IPS DF 4.7 (cell line): ENCODE measurements at regions not wholly inside any gene's neighbourhood (a gene's known extent, or its start where the extent isn't known, plus 50 kb on each side); places are given as distances from the start of the nearest gene placed in this dataset.

Experiments used
- DNase-seq: peaks from one replicate; pipeline ENCODE4 v3.0.0-alpha.2; 2013; ENCODE audit warnings: low spot score; ENCODE audit errors: extremely low read depth

DNA sequence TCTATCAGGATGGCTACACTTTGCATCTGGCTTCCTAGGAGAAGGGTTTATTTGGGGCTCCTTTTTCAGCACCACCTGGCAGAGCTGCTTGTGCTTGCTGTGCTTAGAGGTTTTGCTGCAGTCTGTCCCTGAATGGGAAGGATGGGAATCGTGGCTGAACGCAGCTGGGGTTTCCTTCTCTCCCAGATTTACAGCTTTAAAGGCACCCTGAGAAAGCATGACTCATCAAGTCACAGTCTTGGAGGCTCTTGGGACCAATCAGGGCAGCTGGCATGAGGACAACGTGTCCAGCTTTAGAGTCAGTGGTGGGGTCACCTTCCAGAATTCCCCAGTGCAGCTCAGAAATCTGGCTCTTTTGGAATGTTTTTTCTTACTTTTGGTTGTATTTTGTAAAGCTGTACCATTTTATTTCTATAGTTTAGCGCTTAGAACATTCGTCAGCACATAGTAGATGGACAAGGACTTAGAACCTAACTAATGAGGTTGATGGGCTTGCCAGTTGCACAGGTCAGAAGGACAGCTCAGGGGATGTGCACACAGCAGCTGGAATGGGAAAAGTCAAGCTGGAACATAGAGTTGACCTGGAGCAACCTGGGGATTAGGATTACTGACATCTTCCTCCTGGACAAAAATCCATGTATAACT lies 222.6 kb downstream of the PRDM2 start:
- DNase-seq: no peak

DNA sequence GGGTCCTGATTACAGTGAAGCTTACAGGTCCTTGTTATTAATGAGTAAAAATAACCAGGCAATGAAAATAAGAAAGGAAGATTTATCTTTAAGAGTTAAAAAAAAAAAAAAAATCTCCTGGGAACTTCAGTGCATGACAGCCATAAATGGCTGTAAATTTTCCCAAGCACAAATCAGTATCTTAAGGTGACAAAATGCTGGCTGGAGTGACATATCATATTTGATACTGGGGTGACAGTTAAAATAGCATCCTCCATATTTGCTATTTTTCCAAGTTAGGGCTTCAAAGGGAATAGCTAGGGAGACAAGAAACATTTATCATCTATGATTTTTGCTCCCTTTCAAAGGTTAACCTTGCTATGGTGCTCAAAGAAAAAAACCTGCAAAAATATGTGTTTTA lies 226.6 kb downstream of the PRDM2 start:
- no peak for DNase-seq

DNA sequence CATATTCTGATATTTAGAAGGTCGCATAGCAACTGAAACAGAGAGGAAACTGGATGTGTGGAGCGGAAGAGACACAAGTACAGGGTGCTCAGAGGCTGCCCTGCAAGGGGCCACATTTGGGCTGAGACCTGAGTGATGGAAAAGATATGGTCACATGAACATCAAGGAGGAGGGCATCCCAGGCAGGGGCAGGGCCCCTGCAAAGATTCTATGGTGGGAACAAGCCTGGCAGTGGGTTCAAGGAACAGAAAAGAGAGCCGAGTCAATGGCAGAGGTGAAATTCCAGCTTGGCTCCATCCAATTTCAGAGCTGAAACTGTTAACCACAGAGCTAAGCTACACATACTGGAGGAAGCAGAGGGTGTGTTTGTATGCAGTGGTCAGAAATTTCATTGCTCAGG lies 227.7 kb downstream of the PRDM2 start:
- no peak for DNase-seq

DNA sequence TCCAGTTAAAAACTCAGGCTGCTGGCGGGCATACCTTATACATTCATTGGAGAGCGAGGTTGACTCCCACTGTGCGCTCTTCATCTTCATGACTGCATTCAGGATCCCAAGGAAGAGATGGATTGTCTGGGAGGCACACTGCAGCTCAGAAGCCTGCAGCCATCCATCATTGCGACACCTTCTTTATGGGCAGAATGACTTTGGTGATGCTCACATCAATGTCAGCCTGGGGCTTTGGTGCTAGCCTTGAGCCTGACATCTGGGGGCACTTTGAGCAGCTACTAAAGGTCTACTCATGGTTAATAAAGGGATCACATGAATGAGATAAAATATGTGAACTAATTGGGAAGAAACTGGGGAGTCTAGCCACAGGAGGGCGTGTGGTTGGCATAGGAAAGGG lies 229.3 kb downstream of the PRDM2 start:
- DNase-seq: no peak

DNA sequence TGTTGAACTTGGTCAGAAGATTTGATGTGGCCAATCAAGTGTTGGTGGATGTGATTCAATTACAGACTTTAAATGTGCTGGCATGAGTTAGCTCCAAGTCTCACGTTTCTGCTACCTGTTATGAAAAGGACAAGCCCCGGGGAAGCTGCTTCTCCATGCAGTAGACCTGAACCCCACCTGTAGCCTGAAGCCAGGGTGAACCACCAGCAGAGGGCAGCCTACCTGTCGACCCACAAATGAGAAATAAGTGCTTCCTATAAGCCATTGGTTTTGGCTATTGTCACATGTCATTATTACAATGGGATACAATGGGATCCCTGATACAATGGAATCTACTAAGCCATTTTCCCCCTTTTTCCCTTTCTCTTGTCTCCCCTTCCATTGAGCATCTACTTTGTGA lies 230.2 kb downstream of the PRDM2 start:
- DNase-seq: no peak

DNA sequence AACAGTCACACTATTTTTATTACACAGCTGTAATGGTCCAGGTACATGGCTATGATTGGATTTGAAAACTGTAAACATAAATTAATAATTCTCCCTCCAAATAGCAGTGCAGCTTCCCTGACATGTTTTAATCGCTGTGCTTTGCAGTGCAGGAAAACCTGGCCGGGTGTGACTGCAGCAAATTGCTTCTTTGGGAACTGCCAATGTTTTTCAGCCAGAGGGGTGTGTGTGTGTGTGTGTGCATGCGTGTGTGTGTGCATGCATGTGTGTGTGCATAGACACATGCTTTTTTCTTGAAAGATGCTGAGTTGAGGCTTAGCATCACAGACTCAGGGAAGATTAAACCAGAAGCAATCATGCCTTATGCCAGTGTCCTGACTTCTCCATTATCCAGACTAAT lies 231.2 kb downstream of the PRDM2 start:
- no peak for DNase-seq

DNA sequence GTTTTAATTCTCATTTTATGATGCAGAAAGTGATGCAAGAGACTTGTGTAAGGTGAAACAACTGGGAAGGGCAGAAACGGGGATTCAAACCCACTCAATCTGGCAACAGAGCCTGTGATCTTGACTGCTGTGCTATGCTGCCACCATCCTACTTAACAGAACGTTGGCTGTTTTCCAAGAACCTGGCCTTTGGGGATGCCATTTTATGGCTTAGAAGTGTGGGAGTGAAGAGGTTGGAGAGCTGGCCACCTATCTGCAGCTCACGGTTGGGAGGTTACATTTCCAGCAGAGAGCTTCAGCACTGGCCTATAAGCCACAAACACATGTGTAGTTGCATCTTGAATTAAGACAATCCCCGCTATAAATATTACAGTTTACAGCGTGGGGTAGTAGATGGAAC lies 235.3 kb downstream of the PRDM2 start:
- no peak for DNase-seq

DNA sequence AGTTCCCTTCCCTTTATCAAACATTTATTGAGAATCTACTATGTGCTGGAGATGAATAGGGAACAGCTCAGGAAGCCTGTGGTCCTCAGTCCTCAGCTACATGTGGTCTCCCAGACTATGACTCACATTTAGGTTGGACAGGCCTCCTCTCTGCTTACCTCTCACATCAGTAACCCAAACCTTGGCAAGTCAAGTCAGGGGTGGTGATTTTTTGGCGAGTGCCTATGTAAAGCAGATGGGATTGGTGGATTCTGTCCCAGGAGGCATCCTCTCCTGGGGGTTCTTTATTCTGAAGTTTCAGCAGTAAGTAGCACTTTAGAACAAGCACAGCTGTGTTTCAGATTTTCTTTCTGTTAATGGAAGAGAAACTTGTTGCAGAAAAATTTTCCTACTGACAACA lies 241.3 kb downstream of the PRDM2 start:
- no peak for DNase-seq

DNA sequence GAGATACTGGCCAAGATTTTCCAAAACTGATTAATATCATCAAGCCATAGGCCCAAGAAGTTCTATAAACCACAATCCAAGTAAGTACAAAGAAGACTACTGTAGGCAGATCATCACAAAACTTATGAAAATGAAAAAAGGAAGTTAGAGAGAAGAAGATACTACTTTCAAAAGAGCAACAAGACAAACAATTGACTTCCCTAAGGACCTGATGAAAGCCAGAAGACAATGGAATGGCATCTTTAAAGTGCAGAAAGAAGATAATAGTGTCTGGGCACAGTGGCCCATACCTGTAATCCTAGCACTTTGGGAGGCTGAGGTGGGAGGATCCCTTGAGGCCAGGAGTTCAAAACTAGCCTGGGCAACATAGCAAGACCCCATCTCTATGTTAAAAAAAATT lies 243.1 kb downstream of the PRDM2 start:
- DNase-seq: no peak

DNA sequence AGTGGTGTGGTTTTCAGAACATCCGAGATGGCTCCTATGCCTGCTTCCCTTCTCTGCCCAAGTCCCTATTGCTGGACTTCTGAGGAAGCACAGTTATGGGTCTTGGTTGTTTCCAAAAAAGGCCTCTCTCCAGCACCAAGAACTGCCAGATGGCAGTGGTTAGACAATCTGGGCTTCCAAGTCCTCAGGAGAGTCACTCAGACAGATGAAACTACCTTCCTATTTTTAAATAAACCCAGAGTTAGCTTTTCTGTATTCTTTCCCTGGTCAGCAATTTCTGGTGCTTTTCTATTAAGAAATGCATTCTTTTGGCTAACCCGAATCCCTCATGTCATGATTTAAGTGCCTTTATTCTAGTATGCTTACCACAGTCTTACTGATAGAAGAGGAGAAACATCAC lies 245.9 kb downstream of the PRDM2 start:
- no peak for DNase-seq

DNA sequence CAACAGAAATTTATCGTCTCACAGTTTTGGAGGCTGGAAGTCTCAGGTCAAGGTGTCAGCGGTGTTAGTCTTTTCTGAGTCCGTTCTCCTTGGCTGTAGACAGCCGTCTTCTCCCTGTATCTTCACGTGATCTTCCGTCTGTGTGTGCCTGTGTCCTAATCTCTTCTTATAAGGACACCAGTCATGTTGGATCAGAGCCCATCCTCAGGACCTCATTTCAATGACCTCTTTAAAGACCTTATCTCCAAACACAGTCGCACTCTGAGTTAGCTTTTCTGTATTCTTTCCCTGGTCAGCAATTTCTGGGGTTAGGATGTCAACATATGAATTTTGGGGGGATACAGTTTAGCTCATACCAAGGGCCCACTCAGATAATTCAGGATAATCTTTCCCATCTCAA lies 247.7 kb downstream of the PRDM2 start:
- DNase-seq: no peak

DNA sequence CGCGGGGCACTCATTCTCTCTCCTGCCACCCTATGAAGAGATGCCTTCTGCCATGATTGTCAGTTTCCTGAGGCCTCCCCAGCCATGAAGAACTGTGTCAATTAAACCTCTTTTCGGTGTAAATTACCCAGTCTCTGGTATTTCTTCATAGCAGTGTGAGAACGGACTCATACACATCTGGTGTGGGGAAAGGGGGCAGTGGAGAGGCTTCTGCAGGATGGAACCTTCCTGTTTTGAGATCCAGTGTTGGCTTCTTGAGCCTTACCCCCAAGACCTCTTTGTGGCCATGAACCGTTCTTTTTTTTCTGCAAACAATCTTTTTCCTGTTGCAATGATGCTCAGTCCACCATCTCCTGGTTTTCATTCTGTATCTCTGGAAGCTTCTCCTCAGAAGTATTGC lies 248.4 kb downstream of the PRDM2 start:
- no peak for DNase-seq

DNA sequence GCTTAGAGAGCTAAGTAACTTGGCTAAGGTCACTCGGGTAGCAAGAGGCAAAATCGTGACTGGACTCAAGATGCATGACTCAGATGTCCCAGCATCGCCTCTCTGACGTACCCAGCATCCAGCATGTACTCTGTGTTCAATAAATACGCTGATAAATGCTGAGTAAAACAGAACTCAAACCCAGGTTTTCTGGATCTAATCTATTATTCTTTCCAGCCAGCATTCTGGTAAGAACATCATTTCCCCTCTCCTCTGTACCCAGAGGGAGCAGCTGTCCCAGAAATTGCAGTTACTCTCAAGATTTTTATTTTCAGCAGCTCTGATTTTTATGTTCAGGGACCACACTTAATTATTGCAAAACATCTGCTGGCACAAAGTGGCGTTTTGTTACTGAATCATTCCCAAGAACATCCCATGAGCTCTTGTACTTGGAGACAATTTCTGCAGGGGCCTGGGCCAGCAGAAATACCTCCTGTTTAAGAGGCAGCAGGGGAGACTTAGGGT lies 249.0 kb downstream of the PRDM2 start:
- DNase-seq: no peak

DNA sequence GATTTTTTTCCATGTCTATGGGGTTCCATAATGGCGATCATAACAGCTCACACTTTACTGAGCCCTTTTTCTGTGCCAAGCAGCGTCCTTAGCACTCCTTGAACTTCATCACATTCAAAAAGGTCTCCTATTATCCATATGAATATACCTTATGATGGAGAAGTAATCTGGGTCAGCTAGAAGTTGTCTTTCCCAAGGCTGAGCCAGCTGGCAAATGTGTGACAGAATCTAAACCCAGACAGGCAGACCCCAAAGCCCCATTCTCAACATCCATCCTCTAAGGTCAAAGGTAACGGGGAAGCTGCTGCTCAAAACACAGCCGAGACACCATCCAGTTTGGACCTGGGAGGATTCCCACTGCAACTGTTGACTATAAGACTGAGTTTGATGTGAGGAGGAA lies 249.6 kb downstream of the PRDM2 start:
- no peak for DNase-seq

DNA sequence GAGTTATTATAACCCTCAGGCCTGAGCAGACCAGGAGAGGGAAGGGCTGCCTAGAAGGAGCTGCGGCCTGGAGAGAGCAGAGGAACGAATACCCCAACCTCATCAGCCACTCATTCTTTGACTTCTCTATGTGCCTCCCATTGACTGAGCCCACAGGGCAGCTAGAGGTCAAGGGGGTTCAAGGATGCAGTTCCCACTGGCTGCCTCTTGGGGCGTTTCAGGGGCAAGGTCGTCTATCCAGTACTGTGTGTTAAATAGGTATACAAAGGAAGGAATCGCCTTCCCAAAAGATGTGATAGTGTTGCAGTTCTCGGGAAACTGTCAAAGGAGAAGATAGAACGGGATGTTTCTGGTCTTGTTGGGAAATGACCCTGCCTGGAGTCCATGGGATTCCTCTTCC lies 250.6 kb downstream of the PRDM2 start:
- no peak for DNase-seq

DNA sequence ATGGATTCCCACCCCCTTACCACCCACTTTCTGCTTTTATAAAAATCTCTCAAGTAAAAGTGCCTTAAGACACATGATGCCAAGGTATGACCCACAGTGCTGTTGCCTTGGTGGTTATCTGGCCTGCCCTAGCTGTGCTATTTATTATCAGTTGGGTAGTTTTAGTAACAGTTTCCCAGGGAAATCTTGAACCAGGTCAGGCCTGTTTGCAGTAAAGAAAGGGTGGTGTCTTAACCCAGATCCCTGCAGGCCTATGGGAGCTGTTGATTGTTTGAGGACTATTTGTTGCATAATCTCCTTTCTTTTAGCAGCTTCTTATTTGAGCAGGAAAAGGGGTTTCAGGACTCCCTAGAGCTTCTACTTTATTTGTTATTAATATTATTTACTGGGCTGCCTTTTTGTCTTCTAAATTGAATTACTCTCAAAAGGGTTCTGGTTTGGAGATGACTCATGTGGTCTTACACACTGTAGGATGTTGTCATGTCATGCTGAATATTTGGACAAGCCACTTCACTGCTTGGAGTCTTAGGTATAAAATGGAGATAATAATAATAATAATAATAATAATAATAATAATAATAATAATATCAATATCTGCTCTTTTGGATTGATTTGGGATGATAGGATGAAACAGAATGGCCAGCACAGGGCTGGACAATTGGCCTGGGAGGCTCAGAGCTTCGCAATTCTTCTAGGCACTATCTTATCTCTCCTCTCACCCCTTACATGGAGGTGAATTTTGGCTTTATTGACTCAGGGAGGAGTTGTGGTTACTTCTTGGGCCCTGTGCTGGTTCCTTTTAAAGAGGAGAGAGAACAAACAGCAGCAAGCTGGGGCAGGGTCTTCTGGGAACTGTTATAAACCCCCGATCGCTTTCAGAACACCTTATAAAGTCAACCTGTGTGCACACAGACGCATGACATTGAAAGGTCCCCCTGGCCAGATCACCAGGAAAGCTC lies 252.1 kb downstream of the PRDM2 start:
- DNase-seq: no peak

DNA sequence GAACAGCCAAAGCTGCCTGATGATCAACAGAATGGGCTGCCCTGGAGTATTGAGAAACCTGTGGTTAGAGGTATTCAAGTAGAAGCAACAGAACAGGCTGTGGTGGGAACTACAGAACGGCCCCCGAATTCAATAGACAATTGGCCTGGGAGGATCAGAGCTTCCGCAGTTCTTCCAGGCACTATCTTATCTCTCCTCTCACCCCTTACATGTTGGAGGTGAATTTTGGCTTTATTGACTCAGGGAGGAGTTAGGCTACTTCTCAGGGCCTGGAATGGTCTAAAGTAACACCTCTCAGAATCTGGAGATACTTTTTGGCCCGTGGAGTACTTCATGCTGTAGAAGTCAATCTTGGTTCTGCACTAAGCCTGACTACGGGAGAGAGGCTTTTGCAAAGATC lies 253.0 kb downstream of the PRDM2 start:
- DNase-seq: no peak

DNA sequence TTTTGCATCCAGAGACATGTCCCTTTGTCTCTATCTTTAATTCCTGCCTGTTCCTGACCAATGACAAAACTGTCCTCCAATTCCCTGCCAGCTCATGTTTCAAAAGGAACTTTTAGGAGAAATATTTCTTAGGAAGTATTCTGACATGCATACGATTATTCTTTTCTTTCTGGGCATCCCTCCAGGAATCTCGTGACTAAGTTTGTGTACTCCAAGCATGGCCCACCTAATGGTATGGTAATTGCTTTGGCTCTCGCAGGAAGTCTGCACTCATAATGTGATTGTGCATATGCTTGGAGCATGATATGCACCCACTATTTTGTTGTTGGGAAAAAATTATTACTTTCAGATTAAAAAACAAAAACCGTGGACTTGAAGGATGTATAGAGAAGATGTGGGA lies 256.4 kb downstream of the PRDM2 start:
- DNase-seq: no peak

DNA sequence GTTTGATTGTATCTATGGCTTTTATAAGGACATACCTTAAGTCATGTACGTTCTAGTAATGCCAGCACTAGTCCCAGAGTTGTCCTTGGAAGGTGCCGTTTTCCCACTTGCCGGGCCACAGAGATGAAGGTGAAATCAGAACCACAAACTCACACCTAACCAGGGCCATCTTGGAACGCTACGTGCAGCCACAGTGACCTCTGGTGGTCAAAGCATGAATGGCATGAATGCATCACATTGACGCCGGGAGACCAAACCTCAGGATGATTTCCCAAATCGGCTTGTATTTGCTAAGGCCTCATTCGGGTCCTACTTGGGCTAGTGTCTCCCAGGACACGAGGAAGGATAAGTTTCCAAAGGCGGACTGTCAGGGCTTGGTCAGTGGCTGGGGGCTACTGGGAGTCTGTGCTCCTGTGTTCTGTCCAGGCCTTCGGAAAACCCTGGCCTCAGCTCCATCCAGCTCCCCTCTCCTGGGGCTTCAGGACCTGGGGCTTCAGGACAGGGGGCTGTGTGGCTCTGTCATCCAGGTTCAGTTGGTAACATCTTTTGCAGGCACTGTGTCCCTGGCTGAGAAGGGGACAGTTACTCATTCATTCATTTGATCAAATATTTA lies 260.5 kb downstream of the PRDM2 start:
- peak; percentile 41 for DNase-seq

DNA sequence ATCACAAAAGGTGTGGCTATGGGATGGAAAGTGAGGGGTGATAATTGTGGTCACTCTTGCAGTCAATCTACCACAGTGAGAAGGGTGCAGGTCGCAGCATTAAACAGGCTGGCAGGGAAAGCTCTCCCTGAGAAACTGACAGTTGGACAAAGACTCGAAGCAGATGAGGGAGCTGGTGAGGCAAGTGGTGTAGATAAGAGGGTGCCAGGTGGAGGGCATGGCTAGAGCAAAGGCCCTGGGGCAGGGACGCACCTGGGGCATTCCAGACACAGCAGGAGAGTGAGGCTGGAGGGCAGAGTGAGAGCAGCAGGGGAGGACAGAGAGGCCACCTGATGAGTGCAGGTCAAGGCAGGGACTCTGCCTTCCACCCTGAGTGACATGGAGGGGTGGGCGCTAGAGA lies 264.8 kb downstream of the PRDM2 start:
- no peak for DNase-seq

DNA sequence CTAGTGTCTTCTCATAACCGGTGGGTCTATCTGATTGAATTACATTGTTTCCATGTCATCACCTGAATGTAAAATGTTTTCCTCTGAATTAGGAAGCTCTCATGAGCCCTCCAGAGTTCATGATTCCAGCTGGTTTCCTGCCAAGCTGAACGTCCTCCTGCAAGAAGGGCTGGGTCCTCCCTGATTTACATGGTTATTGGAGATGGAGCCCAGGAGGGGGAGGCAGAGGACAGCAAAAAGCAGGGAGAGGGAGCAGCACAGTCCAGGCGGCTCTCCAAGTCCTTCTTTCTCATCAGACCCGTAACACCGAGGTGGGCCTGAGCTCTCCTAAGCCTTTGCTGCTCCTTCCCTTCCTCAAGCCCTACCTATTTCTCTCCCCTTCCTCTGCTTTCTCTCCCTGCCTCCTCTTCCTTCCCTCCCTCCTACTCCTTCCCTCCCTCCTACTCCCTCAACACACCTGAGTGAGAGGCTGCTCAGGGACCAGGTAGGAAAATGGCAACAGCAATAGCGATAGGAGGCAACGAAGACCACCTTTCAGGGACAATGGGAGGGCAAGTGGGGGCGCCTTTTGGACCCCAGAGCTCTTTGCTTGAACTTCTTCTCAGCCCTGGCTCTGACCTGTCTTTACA lies 265.9 kb downstream of the PRDM2 start:
- peak; percentile 46 for DNase-seq

DNA sequence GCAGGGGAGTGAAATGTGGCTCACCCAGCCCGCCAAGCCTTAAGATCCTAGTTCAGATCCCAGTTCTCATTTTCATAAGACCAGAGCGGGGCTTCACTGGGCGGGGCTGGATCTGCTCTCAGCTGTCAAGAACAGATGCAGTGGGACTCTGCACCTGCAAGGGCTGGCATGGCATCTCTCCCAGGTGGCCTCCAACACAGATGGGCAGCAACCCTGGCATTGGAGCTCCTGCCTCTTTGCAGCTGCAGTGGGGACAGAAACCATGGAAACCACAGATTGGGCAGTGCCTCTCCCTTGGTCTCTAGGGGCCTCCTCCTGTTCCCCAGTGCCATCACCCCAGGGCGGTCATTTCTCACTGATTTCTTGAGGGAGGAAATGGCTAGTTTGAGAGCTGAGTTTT lies 267.7 kb downstream of the PRDM2 start:
- DNase-seq: no peak
